HG02763 (cell line): ENCODE measurements at regions not wholly inside any gene's neighbourhood (a gene's known extent, or its start where the extent isn't known, plus 50 kb on each side); places are given as distances from the start of the nearest gene placed in this dataset.
"Not testable (repeated sequence)": the region's sequence is repeated elsewhere in the genome, so short reads cannot be mapped to it uniquely, and the experiment has no call there.

Source experiments
- ATAC-seq: cut with Tn5 transposase; IDR thresholded peaks from one replicate; pipeline ENCODE4 v1.9.1; 2021; ENCODE audit warnings: mild to moderate bottlenecking, moderate library complexity; ENCODE audit not compliant: unreplicated experiment

DNA sequence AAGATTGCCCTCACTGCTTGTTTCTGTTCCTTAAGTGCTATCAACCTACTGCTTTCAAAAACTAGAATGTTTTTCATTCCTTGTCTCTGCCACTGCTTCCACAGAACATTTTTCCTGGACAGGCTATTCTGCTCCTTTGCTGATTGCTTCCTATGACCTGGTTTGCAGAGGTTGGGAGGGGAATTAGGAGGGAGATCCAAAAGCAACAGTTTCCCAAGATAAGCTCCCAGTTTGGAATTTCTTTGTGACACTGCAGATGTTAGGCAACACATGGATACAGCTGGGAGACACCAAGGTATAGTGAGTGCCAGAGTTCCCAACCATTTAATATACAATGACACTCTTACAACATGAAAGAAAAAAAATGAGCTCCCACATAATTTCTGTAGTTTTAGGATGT lies 1036.5 kb downstream of the ROBO2 start:
- no peak for ATAC-seq

- no peak for ATAC-seq
These were observed 1037.3 kb downstream of the ROBO2 start for GRCh38 chr3:78077178-78077577.

DNA sequence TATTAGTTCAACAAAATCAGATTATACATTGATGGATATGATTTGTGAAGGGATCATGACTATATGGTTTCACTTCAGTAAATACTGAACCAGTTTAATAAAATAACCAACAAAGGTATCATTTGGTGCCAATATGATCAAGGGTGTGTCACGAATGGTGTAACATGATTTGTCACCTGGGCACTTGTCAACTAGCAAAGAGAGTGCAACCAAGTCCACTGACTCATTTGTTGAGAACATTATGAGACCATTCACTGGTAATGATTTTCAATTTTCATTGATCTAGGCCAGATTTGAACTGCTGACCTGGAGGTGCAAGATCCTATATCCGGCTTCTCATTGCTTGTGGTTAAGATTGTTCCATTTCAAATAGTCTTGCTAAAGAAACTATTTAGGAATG lies 1037.9 kb downstream of the ROBO2 start:
- no peak for ATAC-seq

DNA sequence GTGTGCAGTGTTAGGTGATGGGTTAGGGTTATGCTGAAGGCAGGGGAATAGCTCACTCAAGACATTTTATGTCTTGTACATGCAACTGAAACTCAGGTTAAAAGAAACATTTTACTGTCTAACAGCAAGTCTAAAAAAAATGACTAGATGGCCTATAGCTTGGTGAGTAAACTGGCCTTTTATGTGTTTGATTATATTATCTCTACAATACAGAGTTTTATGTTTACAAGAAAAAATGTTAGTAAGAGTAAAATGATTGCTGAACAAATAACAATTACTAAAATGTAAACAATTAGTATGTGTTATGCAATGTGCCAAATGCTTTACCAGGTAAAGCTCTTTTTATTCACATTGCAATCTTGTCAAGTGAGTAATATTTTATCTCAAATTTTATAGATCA lies 1039.6 kb downstream of the ROBO2 start:
- no peak for ATAC-seq

DNA sequence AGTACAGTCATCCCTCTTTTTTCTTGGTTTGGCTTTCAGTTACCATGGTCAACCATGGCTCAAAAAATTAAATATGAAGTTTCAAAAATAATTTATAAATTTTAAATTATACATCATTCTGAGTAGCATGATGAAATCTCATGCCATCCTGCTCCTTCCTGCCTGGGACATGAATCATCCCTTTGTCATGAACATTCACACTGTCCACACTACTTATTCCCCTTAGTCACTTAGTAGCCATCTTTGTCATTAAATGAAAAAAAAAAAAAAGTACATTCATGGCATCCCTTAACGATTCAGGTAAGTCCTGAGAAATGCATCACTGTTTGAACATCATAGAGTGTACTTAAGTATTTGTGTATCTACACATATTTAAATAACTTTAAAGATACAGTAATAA lies 1046.3 kb downstream of the ROBO2 start:
- no peak for ATAC-seq

DNA sequence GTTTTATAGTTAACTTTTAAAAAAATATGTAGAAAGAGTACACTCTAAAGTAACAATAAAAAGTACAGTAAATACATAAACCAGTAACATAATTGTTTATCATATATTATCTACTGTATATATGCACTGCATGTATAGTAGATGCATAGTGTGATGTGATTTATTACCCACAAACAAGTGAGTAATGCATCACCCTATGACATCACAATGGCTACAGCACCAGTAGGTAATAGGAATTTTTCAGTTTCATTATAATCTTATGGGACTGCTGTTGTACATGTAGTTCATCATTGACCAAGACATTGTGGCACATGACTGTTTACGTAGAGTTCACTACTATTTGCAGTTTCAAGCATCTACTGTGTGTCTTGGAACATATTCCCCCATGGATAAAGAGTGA lies 1047.2 kb downstream of the ROBO2 start:
- no peak for ATAC-seq

GRCh38 chr3:78088006-78088405 lies 1048.1 kb downstream of the ROBO2 start:
- ATAC-seq = no peak

- no peak for ATAC-seq
These were observed 1050.5 kb downstream of the ROBO2 start for GRCh38 chr3:78090382-78090781.

DNA sequence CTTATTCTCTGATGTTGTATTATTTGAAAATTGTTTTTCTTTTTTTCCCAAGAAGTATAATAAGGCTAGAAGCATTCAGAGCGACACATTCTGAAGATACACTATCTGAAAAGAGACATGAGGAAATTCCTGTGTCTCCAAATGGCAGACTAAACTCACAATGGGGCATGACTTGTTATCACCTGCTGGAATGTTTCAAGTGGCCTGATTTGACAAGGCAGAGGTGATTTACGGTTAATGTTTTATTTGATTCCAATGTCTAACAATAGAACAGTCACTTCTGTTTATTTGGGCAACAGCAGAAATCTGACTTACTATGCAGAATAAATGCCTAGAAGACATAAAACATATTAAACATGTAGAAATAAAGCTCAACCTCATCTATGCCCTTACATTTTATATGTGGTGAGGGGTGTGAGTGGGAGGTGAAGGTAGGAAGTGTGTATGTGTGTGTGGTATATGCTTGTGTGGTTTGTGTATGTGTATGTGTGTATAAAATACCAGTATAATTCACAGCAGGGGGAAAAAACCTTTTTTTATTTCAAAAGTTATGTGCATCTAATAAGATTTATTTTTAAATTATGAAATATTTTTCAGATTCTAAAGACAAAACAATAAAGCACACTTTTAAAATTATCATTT lies 1051.7 kb downstream of the ROBO2 start:
- no peak for ATAC-seq

DNA sequence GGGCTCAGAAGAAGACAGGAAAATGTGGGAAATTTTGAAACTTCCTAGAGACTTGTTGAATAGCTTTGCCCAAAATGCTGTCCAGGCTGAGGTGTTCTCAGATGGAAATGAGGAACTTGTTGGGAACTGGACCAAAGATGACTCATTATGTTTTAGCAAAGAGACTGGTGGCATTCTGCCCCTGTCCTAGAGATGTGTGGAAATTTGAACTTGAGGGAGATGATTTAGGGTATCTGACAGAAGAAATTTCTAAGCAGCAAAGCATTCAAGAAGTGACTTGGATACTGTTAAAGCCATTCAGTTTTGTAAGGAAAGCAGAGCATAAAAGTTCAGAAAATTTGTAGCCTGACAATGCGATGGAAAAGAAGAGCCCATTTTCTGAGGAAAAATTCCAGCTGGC lies 1052.7 kb downstream of the ROBO2 start:
- not testable (repeated sequence) for ATAC-seq

DNA sequence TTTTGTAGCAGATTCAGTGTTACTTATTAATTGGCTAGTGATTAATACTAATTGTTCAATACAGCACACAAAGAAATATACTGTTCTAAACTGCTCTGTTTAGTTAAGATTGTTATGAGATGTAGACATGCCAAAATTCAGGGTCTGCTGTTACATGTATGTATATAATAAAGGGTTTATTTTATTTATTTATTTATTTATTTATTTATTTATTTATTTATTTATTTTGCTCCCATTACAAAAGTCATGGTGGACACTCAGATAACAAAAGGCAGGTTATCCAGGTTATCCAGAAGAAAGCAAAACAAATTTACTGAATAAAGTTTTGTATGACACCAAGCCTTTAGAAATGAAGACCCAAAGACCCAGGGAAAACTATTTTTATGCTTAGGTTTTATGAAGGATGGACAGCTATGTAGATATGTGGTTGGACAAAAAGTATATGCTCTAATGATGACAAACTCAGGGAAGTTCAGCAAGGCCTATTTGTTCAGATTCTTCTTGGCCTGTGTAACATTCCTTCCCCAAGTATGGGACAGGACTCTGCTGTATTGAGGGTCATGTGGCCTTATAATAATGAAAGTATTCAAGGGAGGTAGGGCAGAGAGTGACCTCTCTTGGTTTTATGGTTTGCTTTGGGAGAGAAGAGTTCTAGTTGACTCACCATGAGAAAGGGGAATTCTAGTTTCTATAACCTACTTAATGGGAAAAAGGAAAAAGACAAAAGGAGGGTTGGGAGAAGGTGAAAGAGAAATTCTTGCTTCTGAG lies 1056.8 kb downstream of the ROBO2 start:
- no peak for ATAC-seq

GRCh38 chr3:78098367-78098766 lies 1058.5 kb downstream of the ROBO2 start:
- ATAC-seq = no peak

DNA sequence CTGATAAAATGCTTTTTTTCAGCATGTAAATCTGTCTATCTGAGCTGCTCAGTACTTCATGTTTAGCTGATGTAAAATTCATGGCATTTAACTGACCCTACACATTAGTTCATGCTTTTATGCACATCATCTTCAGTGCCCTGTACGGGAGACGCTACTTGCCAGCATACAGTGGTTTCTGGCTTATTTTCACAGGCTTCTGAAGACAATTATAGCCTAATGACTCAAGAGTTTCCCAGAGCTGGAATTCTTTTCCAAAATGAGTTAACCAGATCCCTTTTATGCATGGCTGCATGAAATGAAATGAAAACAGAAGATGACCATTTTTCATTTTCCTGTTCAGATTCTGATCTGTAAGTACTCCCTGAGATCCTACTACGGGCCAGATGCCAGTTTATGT lies 1061.5 kb downstream of the ROBO2 start:
- no peak for ATAC-seq

GRCh38 chr3:78108269-78108961 lies 1068.5 kb downstream of the ROBO2 start:
- not testable (repeated sequence) for ATAC-seq

GRCh38 chr3:78112291-78113010 lies 1072.6 kb downstream of the ROBO2 start:
- no peak for ATAC-seq

GRCh38 chr3:78115983-78116382 lies 1076.1 kb downstream of the ROBO2 start:
- ATAC-seq = no peak

- ATAC-seq = no peak
These were observed 1077.0 kb downstream of the ROBO2 start for GRCh38 chr3:78116874-78117273.

GRCh38 chr3:78123058-78123457 lies 1083.2 kb downstream of the ROBO2 start:
- ATAC-seq = no peak

- no peak for ATAC-seq
These were observed 1089.8 kb downstream of the ROBO2 start for GRCh38 chr3:78129707-78130106.

GRCh38 chr3:78130741-78131290 lies 1090.9 kb downstream of the ROBO2 start:
- peak; percentile 70 for ATAC-seq

DNA sequence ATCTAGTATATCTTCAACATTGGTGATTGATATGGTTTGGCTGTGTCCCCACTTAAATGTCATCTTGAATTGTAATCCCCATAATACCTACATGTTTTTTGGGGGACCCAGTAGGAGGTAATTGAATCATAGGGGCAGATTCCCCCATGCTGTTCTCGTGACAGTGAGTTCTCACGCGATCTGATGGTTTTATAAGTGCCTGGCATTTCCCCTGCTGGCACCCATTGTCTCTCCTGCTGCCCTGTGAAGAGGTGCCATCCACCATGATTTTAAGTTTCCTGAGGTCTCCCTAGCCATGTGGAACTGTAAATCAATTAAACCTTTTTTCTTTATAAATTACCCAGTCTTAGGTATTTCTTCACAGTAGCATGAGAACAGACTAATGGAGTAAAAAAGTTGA lies 1094.6 kb downstream of the ROBO2 start:
- ATAC-seq = no peak
